ENCODE measurements at regions not wholly inside any gene's neighbourhood (a gene's known extent, or its start where the extent isn't known, plus 50 kb on each side); places are given as distances from the start of the nearest gene placed in this dataset.

DNA sequence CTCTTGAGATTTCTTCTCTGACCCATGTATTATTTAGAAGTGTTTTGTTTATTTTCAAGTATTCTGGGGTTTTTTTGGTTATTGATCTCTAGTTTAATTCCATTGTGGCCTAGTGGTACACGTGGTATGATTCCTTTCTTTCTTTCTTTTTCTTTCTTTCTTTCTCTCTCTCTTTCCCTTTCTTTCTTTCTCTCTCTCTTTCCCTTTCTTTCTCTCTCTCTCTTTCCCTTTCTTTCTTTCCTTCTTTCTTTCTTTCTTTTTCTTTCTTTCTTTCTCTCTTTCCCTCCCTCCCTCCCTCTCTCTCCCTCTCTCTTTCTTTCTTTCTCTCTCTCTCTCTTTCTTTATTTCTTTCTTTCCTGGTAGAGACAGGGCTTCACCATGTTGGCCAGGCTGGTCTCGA is 85.7 kb upstream of the UBE2E1 start:
- H3K4me3 ChIP-seq = no peak overlapping the region
- DNase-seq = no peak
- H3K27ac ChIP-seq = no peak overlapping the region
- no peak overlapping the region for H3K9ac ChIP-seq (ENCODE audit: low read depth in 2 of 2, low read length in 2 of 2)
- H3K4me1 ChIP-seq = no peaks in the 10 kb centered on the region
- intact Hi-C loops (cut with DNase I) = no loop called here
- no peaks in the 10 kb centered on the region for H3K27me3 ChIP-seq
- no peak for TF ChIP-seq CTCF (IDR thresholded peaks at IDR 0.05)
- H3K36me3 ChIP-seq = no peaks in the 10 kb centered on the region
- no peaks in the 10 kb centered on the region for H3K9me3 ChIP-seq

DNA sequence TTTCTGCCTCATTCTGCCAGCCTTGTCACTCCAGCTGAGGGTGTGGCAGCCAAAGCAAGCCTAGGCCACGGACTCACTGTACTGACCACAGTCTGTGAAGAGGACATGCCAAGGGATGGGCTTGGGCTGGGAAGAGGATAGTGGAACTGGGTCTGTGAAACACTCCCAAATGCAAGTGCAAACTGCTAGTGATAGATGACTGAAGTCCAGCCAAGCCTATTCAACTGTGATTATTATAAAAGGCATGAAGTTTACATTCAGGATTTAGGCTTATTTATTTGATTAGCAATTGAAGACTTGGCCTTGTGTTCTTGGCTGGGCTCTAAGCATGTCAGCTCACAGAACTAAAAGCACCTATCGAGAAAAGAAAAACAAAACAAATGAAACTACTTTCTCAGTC is 84.9 kb upstream of the UBE2E1 start:
- Histone ChIP-seq H3K27ac (no peak overlapping the region), H3K36me3 (no peaks in the 10 kb centered on the region), H3K9me3 (no peaks in the 10 kb centered on the region), H3K4me1 (no peaks in the 10 kb centered on the region), H3K4me3 (no peak overlapping the region), H3K27me3 (no peaks in the 10 kb centered on the region), H3K9ac (ENCODE audit: low read depth in 2 of 2, low read length in 2 of 2) (no peak overlapping the region)
- no peak for TF ChIP-seq CTCF (IDR thresholded peaks at IDR 0.05)
- intact Hi-C loops (cut with DNase I) = no loop called here
- DNase-seq = no peak

DNA sequence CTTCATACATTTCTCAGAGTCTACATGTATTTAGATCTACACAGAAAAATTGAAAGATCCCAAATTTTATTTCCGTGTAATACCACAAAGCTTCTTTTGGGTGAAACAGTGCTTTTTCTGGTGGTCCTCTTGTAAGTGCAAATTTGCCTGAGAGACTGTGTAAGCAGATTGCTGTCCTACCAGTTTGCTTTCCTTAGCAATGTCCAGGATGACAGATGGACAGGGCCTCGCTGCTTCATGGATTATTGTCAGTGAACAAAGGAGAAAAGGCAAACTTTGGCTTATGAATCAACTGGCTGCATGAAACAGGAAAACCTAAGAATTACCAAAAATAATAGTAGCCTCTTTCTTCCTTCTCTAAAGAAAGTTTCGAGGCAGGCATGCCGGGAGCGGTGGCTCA is 82.6 kb upstream of the UBE2E1 start:
- intact Hi-C loops (cut with DNase I) = no loop called here
- no peak for TF ChIP-seq CTCF (IDR thresholded peaks at IDR 0.05)
- no peak for DNase-seq
- H3K27me3 ChIP-seq = no peaks in the 10 kb centered on the region
- H3K9me3 ChIP-seq = no peaks in the 10 kb centered on the region
- H3K4me1 ChIP-seq = no peaks in the 10 kb centered on the region
- no peak overlapping the region for H3K27ac ChIP-seq
- H3K4me3 ChIP-seq = no peak overlapping the region
- no peaks in the 10 kb centered on the region for H3K36me3 ChIP-seq
- no peak overlapping the region for H3K9ac ChIP-seq (ENCODE audit: low read depth in 2 of 2, low read length in 2 of 2)

DNA sequence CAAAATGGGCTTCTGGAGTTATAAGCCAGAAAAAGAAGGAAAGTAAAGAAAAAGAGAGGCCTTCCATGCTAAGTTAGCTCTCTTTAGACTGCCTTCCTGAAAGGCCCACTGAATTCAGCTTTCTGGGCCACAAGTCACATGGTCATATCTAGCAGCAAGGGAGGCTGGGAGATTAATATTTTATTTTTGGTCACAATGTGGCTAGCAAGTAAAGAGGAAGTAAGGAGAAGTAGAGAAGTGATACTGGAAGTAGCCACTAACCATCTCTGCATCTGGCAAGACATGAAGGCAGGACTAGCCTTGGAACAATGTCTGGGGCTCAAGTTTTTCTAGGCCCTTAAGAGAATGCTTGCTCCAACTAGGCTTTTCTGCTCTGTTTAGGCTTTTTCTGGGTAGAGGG is 81.8 kb upstream of the UBE2E1 start:
- Histone ChIP-seq H3K9ac (ENCODE audit: low read depth in 2 of 2, low read length in 2 of 2) (no peak overlapping the region), H3K27me3 (no peaks in the 10 kb centered on the region), H3K4me1 (no peaks in the 10 kb centered on the region), H3K4me3 (no peak overlapping the region), H3K27ac (no peak overlapping the region), H3K9me3 (no peaks in the 10 kb centered on the region), H3K36me3 (no peaks in the 10 kb centered on the region)
- no peak for DNase-seq
- TF ChIP-seq CTCF (IDR thresholded peaks at IDR 0.05) = no peak
- intact Hi-C loops (cut with DNase I) = no loop called here

DNA sequence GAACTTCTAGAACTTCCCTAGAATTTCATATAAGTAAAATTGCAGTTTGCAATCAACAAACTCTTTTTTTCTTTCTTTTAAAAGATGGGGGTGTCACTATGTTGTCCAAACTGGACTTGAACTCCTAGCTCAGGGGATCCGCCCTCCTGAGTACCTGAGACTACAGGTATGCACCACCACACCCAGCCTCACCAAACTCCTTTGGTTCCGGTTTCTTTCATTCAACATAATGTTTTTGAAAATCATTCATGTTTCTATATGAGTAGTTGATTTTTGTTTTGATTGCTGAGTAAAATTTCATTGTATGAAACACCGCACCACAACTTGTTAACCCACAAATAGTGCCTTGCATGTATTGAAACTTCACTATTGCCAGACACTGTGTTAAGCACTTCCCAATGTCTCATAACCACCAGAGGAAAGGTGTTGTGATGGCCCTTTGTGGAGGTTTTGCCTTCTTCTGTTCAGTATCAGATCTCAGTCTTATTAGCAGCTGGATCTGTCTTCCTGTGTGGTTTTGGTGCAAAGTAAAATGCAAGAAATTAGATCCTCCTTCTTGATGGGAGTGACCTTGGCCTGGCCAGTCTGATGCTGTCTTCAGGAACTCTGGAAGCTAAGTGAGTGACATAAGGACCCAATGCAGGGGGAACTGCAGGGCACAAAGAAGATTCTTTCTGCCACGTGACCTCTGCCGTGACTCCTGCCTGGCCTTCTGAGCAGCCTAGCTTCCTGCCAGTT is 78.8 kb upstream of the UBE2E1 start:
- DNase-seq = no peak
- intact Hi-C loops (cut with DNase I) = no loop called here
- Histone ChIP-seq H3K4me1 (no peaks in the 10 kb centered on the region), H3K27me3 (no peaks in the 10 kb centered on the region), H3K4me3 (no peak overlapping the region), H3K9ac (ENCODE audit: low read depth in 2 of 2, low read length in 2 of 2) (no peak overlapping the region), H3K27ac (no peak overlapping the region), H3K9me3 (no peaks in the 10 kb centered on the region), H3K36me3 (no peaks in the 10 kb centered on the region)
- TF ChIP-seq CTCF (IDR thresholded peaks at IDR 0.05) = no peak
